Middle frontal gyrus (tissue), 1 donor: ENCODE measurements at regions not wholly inside any gene's neighbourhood (a gene's known extent, or its start where the extent isn't known, plus 50 kb on each side); places are given as distances from the start of the nearest gene placed in this dataset.
"Not testable (repeated sequence)": the region's sequence is repeated elsewhere in the genome, so short reads cannot be mapped to it uniquely, and the experiment has no call there.

ENCODE experiments used
- DNase-seq: peaks from one replicate; pipeline ENCODE4 v3.0.0-alpha.2; 2015; ENCODE audit warnings: low spot score; ENCODE audit errors: extremely low spot score

- DNase-seq = no peak
Measured at GRCh38 chr13:100773923-100774663, 99.5 kb upstream of the TMTC4 start.

GRCh38 chr13:100773429-100773828 lies 98.8 kb upstream of the TMTC4 start:
- DNase-seq = no peak

GRCh38 chr13:100767192-100767591 lies 92.6 kb upstream of the TMTC4 start:
- DNase-seq = no peak

GRCh38 chr13:100766570-100766969 lies 92.0 kb upstream of the TMTC4 start:
- not testable (repeated sequence) for DNase-seq

DNA sequence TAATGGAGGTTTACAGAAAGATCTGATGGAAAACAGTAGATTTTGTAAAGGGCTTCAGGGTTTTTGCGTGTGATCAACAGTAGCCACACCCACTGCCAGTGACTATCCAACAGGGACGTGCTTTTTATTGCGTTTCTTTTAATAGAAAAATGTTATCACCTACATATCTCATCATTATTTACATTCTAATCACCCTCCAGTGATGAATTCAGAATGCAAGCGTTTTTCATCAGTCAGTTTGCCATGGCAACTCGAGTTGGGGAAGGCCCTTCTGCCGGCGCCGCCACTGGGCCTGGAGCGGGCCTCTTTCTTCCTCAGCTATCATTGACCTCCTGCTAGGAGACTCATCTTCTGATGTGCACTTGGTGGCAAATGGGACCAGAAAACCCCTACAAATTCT lies 90.3 kb upstream of the TMTC4 start:
- no peak for DNase-seq

DNA sequence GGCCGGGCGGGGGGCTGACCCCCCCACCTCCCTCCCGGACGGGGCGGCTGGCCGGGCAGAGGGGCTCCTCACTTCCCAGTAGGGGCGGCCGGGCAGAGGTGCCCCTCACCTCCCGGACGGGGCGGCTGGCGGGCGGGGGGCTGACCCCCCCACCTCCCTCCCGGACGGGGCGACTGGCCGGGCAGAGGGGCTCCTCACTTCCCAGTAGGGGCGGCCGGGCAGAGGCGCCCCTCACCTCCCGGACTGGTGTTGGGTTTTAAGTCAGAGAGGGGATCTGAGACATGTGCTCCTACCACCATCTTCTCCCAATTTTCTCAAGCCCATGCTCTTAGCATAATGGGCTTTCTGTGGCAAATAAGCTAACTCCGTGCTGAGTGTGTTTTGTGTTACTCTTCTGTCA lies 87.5 kb upstream of the TMTC4 start:
- DNase-seq = not testable (repeated sequence)

- no peak for DNase-seq
Measured at GRCh38 chr13:100755891-100756290, 81.3 kb upstream of the TMTC4 start.

- DNase-seq = no peak
Measured at GRCh38 chr13:100754459-100754858, 79.9 kb upstream of the TMTC4 start.

- DNase-seq = peak; percentile 9
Measured at GRCh38 chr13:100753376-100753775, 78.8 kb upstream of the TMTC4 start.

DNA sequence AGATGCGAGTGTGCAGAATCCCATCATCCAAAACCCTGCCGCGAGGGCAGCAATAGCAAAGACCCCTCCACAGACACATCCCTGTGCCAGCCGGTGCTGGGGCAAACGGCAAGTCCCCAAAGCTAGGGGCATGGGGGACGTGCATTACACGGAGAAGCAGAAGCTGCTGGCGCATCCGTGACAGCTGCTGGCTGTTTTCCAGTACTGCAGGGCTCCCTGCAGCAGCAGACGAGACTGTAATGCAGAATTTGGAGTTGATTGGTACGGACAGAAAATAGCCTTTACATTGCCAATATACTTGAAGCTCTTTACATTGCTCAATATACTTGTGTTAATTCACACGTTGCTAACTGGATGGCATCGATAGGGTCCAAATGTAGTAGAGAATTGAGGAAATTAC lies 77.2 kb upstream of the TMTC4 start:
- no peak for DNase-seq

- no peak for DNase-seq
Measured at GRCh38 chr13:100746953-100747683, 72.5 kb upstream of the TMTC4 start.

DNA sequence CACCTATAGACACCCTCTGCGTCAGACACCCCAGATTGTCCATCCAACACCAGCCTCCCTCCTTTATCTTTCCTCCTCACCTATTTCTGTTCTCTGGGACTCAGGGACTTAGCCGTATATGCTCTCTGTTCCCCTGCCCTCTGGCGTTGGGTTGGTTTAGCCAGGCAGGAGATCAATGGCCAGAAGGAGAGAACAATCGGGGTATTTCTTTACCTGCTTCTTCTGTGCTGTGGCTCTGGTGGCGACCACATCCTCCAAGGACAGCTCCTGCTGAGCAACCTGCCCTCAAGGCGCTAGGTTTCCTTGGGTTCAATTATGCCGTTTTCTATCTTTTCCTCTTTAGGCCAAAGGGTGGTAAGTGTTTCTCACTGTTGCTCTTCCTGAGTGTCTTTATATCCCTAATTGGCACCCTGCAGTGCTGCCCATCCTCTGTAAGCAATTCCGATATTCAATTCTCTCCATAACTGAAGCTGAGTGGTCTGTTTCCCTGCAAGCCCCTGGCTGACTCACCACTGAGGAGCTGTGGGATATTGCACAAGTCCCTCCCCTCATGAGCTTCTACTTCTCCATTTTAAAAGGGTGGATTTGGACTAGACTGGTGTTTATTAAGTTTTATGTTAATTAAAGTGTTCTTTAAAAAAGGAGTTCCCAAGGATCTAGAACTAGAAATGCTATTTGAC lies 63.7 kb upstream of the TMTC4 start:
- no peak for DNase-seq

DNA sequence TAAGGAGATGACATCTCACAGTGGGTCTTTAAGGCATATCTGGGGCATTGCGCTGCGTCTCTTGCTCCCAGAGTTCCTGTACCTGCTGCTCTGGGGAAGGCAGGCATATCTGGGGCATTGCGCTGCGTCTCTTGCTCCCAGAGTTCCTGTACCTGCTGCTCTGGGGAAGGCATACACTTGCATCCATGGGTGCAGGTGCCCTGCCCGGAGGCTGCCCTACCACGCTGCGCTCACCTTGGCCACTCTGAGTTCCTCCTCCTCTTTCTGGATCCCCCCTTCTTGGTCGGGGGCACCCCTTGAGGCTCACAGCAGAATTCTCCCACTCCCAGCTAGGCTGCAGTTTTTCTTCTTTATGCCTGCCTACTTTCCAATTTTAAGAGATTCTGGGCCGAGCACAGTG lies 60.9 kb upstream of the TMTC4 start:
- no peak for DNase-seq

- DNase-seq = no peak
Measured at GRCh38 chr13:100734194-100734720, 59.7 kb upstream of the TMTC4 start.

- no peak for DNase-seq
Measured at GRCh38 chr13:100733261-100733660, 58.7 kb upstream of the TMTC4 start.

DNA sequence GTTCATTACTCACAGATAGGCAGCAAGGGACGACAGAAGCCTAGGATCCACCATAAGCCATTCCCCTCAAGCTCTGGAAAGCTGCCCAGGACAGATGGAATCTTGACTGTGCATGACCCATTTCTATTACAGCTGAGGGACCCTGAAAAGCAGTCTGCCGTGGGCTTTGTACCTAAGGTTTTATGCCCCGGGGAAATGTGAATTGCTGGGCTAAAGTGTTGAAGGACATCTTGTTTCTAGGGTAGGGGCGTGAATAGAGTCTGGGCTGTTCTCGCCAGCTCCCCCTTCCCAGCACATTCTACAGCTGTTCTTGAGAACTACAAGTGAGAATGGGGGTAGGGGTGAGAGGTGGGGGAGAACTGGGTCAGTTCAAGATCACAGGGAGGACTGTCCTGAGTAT lies 53.6 kb upstream of the TMTC4 start:
- no peak for DNase-seq

DNA sequence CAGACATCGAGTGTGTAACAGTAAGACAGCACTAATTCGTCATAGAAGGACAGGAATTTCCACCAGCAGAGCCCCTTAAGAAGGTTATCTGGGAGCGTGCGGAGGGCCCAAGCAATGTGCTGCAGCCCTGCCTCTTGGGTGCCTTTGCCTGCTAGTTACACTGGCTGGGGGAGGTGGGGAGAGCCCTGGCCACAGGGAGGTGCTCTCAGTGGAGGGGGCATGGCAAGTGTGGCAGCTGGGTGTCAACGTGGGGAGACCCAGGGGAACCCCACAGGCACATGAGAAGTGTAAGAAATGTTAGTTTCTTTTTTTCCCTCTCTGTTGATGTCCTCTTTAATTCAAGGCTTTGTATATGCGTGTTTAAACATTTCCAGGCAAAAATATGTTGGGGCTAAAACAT lies 50.9 kb upstream of the TMTC4 start:
- no peak for DNase-seq

GRCh38 chr13:100724568-100724967 lies 50.0 kb upstream of the TMTC4 start:
- DNase-seq = no peak
